Activated naive CD4-positive, alpha-beta T cell treated with anti-CD3 and anti-CD28 coated beads for 36 hours (primary cell): ENCODE measurements at regions not wholly inside any gene's neighbourhood (a gene's known extent, or its start where the extent isn't known, plus 50 kb on each side); places are given as distances from the start of the nearest gene placed in this dataset.

Source experiments
- CTCF ChIA-PET: fragments of 350-600 bp; sonication (Branson Sonifier 250); formaldehyde crosslinking; loops from one replicate; lab custom pipeline; 2021; ENCODE audit warnings: antibody characterized with exemption; lab: Charles Lee
- DNase-seq: peaks from one replicate; pipeline ENCODE4 v3.0.0-alpha.2; 2020
- H3K27ac Mint-ChIP-seq: one replicate; pipeline ENCODE4 v1.8.0; 2021; ENCODE audit warnings: mild to moderate bottlenecking, mixed read lengths
- H3K27me3 Mint-ChIP-seq: one replicate; pipeline ENCODE4 v1.8.0; 2021; ENCODE audit warnings: low read depth, mixed read lengths
- H3K36me3 Mint-ChIP-seq: one replicate; pipeline ENCODE4 v1.8.0; 2021; ENCODE audit warnings: low read depth, mixed read lengths
- H3K4me1 Mint-ChIP-seq: one replicate; pipeline ENCODE4 v1.8.0; 2021; ENCODE audit warnings: low read depth, mixed read lengths
- H3K4me3 Mint-ChIP-seq: one replicate; pipeline ENCODE4 v1.8.0; 2021; ENCODE audit warnings: mild to moderate bottlenecking, moderate library complexity, mixed read lengths
- H3K9me3 Mint-ChIP-seq: one replicate; pipeline ENCODE4 v1.8.0; 2021; ENCODE audit warnings: mixed read lengths
- intact Hi-C: fragments of 100-400 bp; cut with micrococcal nuclease; formaldehyde crosslinking; loops from one replicate; pipeline ENCODE4 v1.15.1; 2023

GRCh38 chr10:11682267-11682683, 59.9 kb upstream of the ECHDC3 start:
- CTCF ChIA-PET, result interaction anchor here (1.8 kb wide), 1 partner anchor 167 kb away, joined by 6 read pairs; no protein-coding TSS in a partner anchor
- intact Hi-C loops, result no loop called here

DNA sequence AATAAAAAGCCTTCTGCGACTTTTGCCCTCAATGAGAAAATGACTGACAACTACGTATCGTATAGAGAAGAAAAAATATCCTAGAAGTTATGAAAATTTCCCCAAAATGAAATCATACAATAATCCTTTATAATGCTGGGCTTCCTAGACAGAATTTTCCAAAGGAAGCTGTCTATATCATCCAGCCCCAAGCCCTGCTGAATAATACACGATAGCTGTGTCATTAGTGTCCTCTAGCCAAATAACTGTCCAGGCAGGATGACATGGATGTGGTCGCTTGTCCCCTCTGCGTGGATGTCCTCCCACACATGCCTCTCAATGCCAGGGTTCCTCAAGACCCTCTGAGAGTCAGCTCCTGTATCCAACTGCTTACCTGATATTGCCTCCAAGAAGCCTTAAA, 61.7 kb upstream of the ECHDC3 start:
- intact Hi-C loops, result no loop called here
- Mint-ChIP-seq H3K4me3 (no peak overlapping the region), H3K27me3 (peaks cover under 1% of the 10 kb centered on the region), H3K27ac (no peak overlapping the region), H3K4me1 (peaks cover 37% of the 10 kb centered on the region), H3K9me3 (no peaks in the 10 kb centered on the region), H3K36me3 (no peaks in the 10 kb centered on the region)
- CTCF ChIA-PET, result no interaction called here
- DNase-seq, result no peak

More at GRCh38 chr10:11682267-11682683, 59.9 kb upstream of the ECHDC3 start:
- DNase-seq, result no peak
- Mint-ChIP-seq H3K4me1 (peaks cover 39% of the 10 kb centered on the region), H3K27me3 (no peaks in the 10 kb centered on the region), H3K27ac (no peak overlapping the region), H3K36me3 (no peaks in the 10 kb centered on the region), H3K9me3 (no peaks in the 10 kb centered on the region), H3K4me3 (no peak overlapping the region)

- H3K9me3 Mint-ChIP-seq, result no peaks in the 10 kb centered on the region
- no peak overlapping the region for H3K4me3 Mint-ChIP-seq
- intact Hi-C loops, result no loop called here
- H3K27ac Mint-ChIP-seq, result no peak overlapping the region
- peaks cover 4% of the 10 kb centered on the region for H3K27me3 Mint-ChIP-seq
- CTCF ChIA-PET, result no interaction called here
- no peak for DNase-seq
- no peaks in the 10 kb centered on the region for H3K36me3 Mint-ChIP-seq
- H3K4me1 Mint-ChIP-seq, result peaks cover 31% of the 10 kb centered on the region
Measured at GRCh38 chr10:11679946-11680345, 62.2 kb upstream of the ECHDC3 start.

DNA sequence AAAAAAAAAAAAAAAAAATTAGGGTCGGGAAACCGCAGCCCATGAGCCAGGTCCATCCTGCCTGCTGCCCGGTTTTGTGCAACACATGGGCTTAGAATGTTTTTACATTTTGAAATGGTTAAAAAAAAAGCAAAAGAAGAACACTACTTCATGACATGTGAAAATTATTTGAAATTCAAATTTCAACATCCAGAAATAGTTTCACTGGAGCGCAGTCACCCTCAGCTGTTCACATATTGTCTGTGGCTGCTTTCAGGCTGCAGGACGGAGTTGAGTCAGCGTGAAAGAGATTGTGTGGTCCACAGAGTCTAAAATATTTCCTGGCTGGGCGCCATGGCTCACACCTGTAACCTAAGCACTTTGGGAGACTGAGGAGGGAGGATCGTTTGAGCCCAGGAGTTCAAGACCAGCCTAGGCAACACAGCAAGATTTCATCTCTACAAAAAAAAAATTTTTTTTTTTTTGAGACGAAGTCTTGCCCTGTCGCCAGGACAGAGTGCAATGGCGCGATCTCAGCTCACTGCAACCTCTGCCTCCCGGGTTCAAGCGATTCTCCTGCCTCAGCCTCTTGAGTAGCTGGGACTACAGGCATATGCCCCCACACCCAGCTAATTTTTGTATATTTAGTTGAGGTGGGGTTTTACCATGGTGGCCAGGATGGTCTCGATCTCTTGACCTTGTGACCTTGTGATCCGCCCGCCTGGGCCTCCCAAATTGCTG, 63.9 kb upstream of the ECHDC3 start:
- Mint-ChIP-seq H3K27me3 (peaks cover 4% of the 10 kb centered on the region), H3K9me3 (no peaks in the 10 kb centered on the region), H3K4me3 (no peak overlapping the region), H3K36me3 (no peaks in the 10 kb centered on the region), H3K27ac (no peak overlapping the region), H3K4me1 (peaks cover 26% of the 10 kb centered on the region)
- intact Hi-C loops, result no loop called here
- peak; percentile 62 for DNase-seq
- CTCF ChIA-PET, result no interaction called here

DNA sequence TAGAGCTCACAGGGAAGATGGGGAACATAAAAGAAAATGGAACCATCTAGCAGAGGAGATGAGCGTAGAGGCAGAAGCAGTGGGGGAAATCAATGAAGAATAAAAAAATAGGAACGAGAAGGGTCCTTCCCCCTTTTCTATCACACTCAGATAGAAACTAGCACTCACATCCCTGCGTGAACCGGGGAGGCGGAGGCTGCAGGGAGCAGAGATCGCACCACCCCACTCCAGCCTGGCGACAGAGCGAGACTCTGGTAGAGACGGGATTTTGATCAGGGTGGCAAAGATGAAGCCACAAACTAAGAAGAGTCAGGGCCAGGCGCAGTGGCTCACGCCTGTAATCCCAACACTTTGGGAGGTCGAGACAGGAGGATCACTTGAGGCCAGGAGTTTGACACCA, 64.7 kb upstream of the ECHDC3 start:
- Mint-ChIP-seq H3K4me3 (no peak overlapping the region), H3K27me3 (peaks cover 4% of the 10 kb centered on the region), H3K36me3 (no peaks in the 10 kb centered on the region), H3K4me1 (peaks cover 21% of the 10 kb centered on the region), H3K9me3 (no peaks in the 10 kb centered on the region), H3K27ac (no peak overlapping the region)
- CTCF ChIA-PET, result no interaction called here
- DNase-seq, result no peak
- intact Hi-C loops, result no loop called here

- no peaks in the 10 kb centered on the region for H3K9me3 Mint-ChIP-seq
- H3K36me3 Mint-ChIP-seq, result no peaks in the 10 kb centered on the region
- CTCF ChIA-PET, result interaction anchor here (0.7 kb wide), 1 partner anchor 159 kb away, joined by 4 read pairs; no protein-coding TSS in a partner anchor
- intact Hi-C loops, result no loop called here
- H3K27ac Mint-ChIP-seq, result no peak overlapping the region
- no peak overlapping the region for H3K4me3 Mint-ChIP-seq
- peaks cover 4% of the 10 kb centered on the region for H3K27me3 Mint-ChIP-seq
- peak; percentile 39 for DNase-seq
- peaks cover 24% of the 10 kb centered on the region for H3K4me1 Mint-ChIP-seq
Measured at GRCh38 chr10:11673346-11674280, 62.2 kb upstream of the USP6NL start.

DNA sequence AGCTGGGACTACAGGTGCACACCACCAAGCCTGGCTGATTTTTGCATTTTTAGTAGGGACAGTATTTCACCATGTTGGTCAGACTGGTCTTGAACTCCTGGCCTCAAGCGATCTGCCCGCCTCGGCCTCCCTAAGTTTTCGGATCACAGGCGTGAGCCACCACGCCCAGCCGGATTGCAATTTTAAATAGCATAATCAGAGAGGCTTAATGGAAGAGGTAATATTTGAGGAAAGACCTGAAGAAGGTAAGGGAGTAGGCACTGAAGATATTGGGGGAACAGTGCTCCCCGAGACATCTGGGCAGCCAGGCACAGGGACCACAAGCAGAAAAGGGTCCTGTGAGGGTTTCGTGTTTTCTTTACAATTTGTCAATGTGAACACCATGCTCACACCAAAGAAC, 61.4 kb upstream of the USP6NL start:
- no peaks in the 10 kb centered on the region for H3K36me3 Mint-ChIP-seq
- CTCF ChIA-PET, result no interaction called here
- no peak for DNase-seq
- intact Hi-C loops, result no loop called here
- H3K4me3 Mint-ChIP-seq, result no peak overlapping the region
- no peaks in the 10 kb centered on the region for H3K9me3 Mint-ChIP-seq
- no peak overlapping the region for H3K27ac Mint-ChIP-seq
- peaks cover 4% of the 10 kb centered on the region for H3K27me3 Mint-ChIP-seq
- peaks cover 24% of the 10 kb centered on the region for H3K4me1 Mint-ChIP-seq

DNA sequence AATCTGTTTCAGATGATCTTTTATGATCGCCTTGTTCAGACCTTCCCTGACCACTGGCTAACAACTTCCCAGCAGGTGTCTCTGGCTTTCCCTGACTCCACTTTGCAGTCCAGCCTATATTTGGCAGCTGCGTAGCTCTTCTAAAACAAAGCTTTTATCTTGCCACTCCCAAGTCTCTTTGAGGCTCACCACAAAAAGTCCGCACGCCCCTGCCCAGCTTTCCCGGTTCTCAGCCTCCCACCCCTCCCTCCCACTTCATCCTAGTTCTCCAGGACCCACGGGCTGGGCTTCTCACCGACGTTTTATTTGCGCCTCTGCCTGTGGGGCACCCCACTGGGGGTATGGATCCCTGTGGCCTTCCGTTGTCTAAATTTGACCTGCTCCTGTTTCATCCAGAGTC, 58.9 kb upstream of the USP6NL start:
- Mint-ChIP-seq H3K4me1 (peaks cover 20% of the 10 kb centered on the region), H3K27me3 (peaks cover 3% of the 10 kb centered on the region), H3K36me3 (no peaks in the 10 kb centered on the region), H3K27ac (no peak overlapping the region), H3K4me3 (no peak overlapping the region), H3K9me3 (peaks cover 3% of the 10 kb centered on the region)
- no peak for DNase-seq
- CTCF ChIA-PET, result no interaction called here
- intact Hi-C loops, result no loop called here

GRCh38 chr10:11668847-11669610, 57.6 kb upstream of the USP6NL start:
- Mint-ChIP-seq H3K4me3 (no peak overlapping the region), H3K4me1 (peaks cover 17% of the 10 kb centered on the region), H3K9me3 (peaks cover 3% of the 10 kb centered on the region), H3K27me3 (no peaks in the 10 kb centered on the region), H3K36me3 (no peaks in the 10 kb centered on the region), H3K27ac (no peak overlapping the region)
- no peak for DNase-seq
- intact Hi-C loops, result no loop called here
- CTCF ChIA-PET, result no interaction called here

GRCh38 chr10:11667756-11668155, 56.3 kb upstream of the USP6NL start:
- H3K4me3 Mint-ChIP-seq, result no peak overlapping the region
- DNase-seq, result no peak
- no peaks in the 10 kb centered on the region for H3K27me3 Mint-ChIP-seq
- no peak overlapping the region for H3K27ac Mint-ChIP-seq
- peaks cover 3% of the 10 kb centered on the region for H3K9me3 Mint-ChIP-seq
- H3K4me1 Mint-ChIP-seq, result peaks cover 9% of the 10 kb centered on the region
- CTCF ChIA-PET, result interaction anchor here (0.7 kb wide), 1 partner anchor 15 kb away, joined by 4 read pairs; no protein-coding TSS in a partner anchor
- H3K36me3 Mint-ChIP-seq, result no peaks in the 10 kb centered on the region
- intact Hi-C loops, result no loop called here

- CTCF ChIA-PET, result no interaction called here
- no peak overlapping the region for H3K27ac Mint-ChIP-seq
- intact Hi-C loops, result no loop called here
- DNase-seq, result no peak
- H3K36me3 Mint-ChIP-seq, result no peaks in the 10 kb centered on the region
- H3K4me1 Mint-ChIP-seq, result peaks cover 8% of the 10 kb centered on the region
- H3K27me3 Mint-ChIP-seq, result no peaks in the 10 kb centered on the region
- H3K4me3 Mint-ChIP-seq, result no peak overlapping the region
- peaks cover 3% of the 10 kb centered on the region for H3K9me3 Mint-ChIP-seq
Measured at GRCh38 chr10:11663763-11664555, 52.5 kb upstream of the USP6NL start.
